ENCODE measurements at regions not wholly inside any gene's neighbourhood (a gene's known extent, or its start where the extent isn't known, plus 50 kb on each side); places are given as distances from the start of the nearest gene placed in this dataset.

DNA sequence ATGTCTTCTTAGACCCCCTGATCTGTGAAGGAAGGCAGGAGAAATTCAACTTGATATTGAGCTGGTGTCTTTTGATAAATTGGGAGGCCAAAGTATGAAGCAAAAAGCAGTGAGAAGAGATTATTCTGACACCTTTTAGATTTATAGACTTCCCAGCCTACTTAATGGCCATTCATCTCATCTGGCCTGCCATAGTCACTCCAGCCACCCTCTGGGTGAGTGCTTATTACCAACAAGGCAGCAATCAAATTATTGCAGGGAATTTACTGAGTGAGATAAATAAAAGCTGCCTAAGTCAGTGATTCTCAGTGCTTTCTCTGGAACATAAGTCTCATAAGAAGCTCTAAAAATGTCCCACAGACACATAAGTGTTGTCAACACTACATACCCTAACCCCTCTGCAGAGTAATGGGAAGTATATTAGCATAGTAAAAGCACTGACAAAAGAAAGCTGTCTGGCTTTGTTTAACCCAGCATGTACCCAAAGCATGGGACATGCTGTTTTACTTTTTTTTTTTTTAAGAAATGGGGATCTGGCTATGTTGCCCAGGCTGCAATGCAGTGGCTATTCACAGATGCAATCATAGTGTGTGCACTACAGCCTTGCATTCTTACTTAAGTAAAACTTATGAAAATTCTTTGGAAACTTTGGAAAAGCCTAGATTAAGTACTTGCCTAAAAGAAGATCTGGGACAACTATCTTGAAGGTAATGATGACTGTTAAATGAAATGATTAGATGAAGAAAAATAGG is 725.3 kb downstream of the TUSC7 start:
- H3K4me3 ChIP-seq (ENCODE audit: low read depth, low read length): no peak overlapping the region
- TF ChIP-seq, protein P1, sequence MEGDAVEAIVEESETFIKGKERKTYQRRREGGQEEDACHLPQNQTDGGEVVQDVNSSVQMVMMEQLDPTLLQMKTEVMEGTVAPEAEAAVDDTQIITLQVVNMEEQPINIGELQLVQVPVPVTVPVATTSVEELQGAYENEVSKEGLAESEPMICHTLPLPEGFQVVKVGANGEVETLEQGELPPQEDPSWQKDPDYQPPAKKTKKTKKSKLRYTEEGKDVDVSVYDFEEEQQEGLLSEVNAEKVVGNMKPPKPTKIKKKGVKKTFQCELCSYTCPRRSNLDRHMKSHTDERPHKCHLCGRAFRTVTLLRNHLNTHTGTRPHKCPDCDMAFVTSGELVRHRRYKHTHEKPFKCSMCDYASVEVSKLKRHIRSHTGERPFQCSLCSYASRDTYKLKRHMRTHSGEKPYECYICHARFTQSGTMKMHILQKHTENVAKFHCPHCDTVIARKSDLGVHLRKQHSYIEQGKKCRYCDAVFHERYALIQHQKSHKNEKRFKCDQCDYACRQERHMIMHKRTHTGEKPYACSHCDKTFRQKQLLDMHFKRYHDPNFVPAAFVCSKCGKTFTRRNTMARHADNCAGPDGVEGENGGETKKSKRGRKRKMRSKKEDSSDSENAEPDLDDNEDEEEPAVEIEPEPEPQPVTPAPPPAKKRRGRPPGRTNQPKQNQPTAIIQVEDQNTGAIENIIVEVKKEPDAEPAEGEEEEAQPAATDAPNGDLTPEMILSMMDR (conservative IDR thresholded peaks at IDR 0.05; ENCODE audit: low read depth, low read length): no peak
- no peak for DNase-seq (ENCODE audit: low read depth)

- no peak for DNase-seq (ENCODE audit: low read depth)
- TF ChIP-seq, protein P1 (conservative IDR thresholded peaks at IDR 0.05; ENCODE audit: low read depth, low read length): no peak
- H3K4me3 ChIP-seq (ENCODE audit: low read depth, low read length): no peak overlapping the region
Measured at GRCh38 chr3:117435506-117435905, 725.9 kb downstream of the TUSC7 start.

GRCh38 chr3:117439812-117440211 is 730.2 kb downstream of the TUSC7 start:
- TF ChIP-seq, protein P1 (conservative IDR thresholded peaks at IDR 0.05; ENCODE audit: low read depth, low read length): peak; percentile 53
- peak; percentile 2 for DNase-seq (ENCODE audit: low read depth)
- no peak overlapping the region for H3K4me3 ChIP-seq (ENCODE audit: low read depth, low read length)

DNA sequence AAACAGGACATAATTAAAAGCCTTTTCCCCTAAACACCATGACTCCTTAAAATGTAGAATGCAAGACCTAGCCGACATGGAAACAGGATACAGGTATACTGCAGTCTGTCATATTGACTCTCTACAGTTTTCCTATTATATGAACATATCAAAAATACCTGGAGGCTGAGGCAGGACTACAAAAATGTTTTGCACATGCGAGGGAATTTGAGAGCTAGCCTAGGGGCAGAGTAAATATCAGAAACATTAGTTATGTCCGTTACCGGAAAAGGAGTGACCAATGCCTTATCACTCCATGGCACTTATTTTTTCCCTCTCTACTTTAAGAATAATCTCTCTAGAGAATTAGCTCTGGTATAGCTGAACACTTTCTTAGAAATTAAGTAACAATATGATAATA is 732.3 kb downstream of the TUSC7 start:
- no peak for DNase-seq (ENCODE audit: low read depth)
- H3K4me3 ChIP-seq (ENCODE audit: low read depth, low read length): no peak overlapping the region
- TF ChIP-seq, protein P1 (conservative IDR thresholded peaks at IDR 0.05; ENCODE audit: low read depth, low read length): no peak

DNA sequence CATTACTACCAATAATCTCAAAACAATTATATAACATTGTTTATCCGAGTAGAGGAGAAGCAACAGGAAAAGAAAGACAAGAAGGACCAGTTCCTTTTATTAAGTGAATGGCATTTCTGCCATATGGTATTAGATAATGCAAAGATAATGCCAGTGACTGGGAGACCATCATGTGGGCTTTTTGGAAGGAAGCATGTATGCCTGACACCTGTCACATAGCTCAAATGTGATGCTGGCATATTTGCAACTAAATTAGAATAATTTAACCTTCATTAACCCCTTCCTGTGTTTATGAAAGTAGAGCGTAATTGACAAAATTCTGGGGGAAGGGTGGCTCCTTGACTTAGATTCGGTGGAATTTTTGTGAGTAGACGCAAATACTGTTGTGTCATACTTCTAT is 733.0 kb downstream of the TUSC7 start:
- no peak for DNase-seq (ENCODE audit: low read depth)
- H3K4me3 ChIP-seq (ENCODE audit: low read depth, low read length): no peak overlapping the region
- TF ChIP-seq, protein P1 (conservative IDR thresholded peaks at IDR 0.05; ENCODE audit: low read depth, low read length): no peak

- no peak for DNase-seq (ENCODE audit: low read depth)
- TF ChIP-seq, protein P1 (conservative IDR thresholded peaks at IDR 0.05; ENCODE audit: low read depth, low read length): no peak
- H3K4me3 ChIP-seq (ENCODE audit: low read depth, low read length): no peak overlapping the region
Measured at GRCh38 chr3:117443014-117443413, 733.4 kb downstream of the TUSC7 start.

- TF ChIP-seq, protein P1 (conservative IDR thresholded peaks at IDR 0.05; ENCODE audit: low read depth, low read length): no peak
- H3K4me3 ChIP-seq (ENCODE audit: low read depth, low read length): no peak overlapping the region
- no peak for DNase-seq (ENCODE audit: low read depth)
Measured at GRCh38 chr3:117444175-117444574, 734.6 kb downstream of the TUSC7 start.

Data from epithelial cell of proximal tubule (primary cell).